Superior temporal gyrus (tissue), 1 donor: ENCODE measurements at regions not wholly inside any gene's neighbourhood (a gene's known extent, or its start where the extent isn't known, plus 50 kb on each side); places are given as distances from the start of the nearest gene placed in this dataset.

Experiments
- DNase-seq: peaks from one replicate; pipeline ENCODE4 v3.0.0-alpha.2; 2016; ENCODE audit errors: extremely low spot score

- DNase-seq: no peak
Observed at GRCh38 chr1:101706366-101706765, 290.4 kb downstream of the OLFM3 start.

DNA sequence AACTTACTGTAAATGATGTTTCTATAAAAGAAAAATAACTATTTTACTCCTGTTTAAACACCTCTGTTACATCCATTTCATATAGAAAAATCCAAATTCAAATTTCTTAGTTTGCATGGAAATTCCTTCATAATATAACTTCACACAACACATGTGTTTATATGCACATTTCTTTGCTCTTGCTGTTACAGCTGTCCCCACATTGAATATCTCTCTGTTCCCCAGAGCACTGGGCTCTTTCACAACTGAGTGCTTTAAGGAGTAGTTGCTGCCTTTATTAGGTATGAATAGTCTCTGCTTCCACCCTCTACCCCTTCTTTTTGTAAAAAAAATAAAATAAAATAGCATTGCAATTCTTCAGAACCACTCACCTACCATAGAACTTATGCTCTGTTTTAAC, 287.0 kb downstream of the OLFM3 start:
- DNase-seq: no peak

GRCh38 chr1:101713760-101714159, 283.0 kb downstream of the OLFM3 start:
- no peak for DNase-seq

- no peak for DNase-seq
Observed at GRCh38 chr1:101723415-101723814, 273.3 kb downstream of the OLFM3 start.

- no peak for DNase-seq
Observed at GRCh38 chr1:101728029-101728428, 268.7 kb downstream of the OLFM3 start.

DNA sequence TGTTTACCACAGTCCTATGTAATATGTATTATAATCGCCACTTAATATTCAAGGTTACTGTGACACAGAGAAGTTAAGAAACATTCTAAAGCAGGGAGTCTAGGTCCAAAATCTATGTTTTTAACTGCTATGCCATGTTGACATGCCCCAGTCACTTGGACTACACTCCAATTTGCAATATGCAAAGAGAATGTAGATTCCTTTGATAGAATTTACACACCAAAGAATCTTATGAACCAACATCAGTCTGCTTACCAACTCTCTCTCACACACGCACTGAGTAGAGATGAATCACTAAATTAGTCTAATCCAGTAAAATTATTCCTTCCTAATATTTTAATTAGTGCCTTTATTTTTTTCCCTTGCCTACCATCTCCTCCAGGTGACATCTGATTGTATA, 266.2 kb downstream of the OLFM3 start:
- no peak for DNase-seq

DNA sequence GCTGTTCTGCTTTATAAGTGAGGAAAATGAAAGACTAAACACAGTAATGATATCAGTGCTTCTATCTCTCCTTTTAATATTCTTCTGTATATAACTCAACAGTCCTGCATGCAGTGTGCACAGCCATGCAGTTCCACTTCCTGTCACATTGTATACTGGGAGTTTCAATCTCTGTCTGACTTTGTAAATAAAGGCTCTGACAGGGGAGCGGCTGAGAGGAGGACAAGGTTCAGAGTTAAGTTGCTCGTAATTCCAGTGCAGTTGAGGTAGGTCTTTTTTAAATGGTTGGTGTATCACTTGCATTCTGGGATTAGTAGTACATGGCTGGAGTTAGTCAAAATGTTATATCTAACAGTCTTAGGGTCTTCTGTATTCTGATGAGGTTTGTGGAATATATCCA, 264.5 kb downstream of the OLFM3 start:
- DNase-seq: no peak

- no peak for DNase-seq
Observed at GRCh38 chr1:101733340-101733739, 263.4 kb downstream of the OLFM3 start.

- no peak for DNase-seq
Observed at GRCh38 chr1:101738475-101738874, 258.3 kb downstream of the OLFM3 start.

DNA sequence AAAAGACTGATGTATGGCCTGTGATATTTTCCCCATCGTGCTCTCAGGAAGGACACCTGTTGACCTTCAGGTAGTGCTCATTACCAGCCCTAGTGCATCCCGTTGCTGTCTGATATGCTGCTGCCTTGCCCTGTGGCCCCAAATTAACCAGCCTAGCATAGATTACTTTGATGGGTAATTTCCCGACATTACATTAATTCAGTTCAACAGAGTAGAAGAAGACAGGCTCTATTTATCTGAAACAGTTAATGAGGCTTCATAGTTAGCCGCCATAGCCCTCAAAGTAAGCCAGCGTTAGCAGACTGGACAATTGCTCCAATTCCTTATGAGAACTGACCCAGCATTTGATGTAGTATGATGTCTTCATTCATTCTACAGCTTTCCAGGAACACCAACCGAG, 257.6 kb downstream of the OLFM3 start:
- DNase-seq: no peak

DNA sequence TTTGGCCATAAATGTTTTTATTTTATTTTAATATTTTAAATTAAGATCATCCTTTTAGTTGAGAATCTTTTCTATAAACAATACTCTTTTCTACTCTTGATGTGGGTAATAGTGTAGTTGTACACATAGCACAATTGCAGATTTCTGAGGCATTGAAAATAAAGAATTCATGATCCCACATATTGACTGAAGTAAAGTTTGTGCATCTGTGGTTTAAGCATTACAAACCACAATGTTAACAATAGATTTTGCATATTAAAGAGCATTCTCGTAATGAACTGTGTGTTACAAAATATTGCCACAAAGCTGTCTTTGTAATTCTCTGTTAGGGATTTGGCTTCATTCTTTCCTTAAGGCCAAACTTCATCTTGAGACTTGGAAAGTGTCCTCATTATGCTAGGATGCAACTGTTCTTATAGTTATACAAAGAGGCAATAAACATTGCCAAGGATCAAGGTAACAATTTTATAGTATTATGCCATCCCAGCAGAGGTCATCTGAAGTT, 256.8 kb downstream of the OLFM3 start:
- no peak for DNase-seq

- no peak for DNase-seq
Observed at GRCh38 chr1:101741910-101742309, 254.8 kb downstream of the OLFM3 start.

DNA sequence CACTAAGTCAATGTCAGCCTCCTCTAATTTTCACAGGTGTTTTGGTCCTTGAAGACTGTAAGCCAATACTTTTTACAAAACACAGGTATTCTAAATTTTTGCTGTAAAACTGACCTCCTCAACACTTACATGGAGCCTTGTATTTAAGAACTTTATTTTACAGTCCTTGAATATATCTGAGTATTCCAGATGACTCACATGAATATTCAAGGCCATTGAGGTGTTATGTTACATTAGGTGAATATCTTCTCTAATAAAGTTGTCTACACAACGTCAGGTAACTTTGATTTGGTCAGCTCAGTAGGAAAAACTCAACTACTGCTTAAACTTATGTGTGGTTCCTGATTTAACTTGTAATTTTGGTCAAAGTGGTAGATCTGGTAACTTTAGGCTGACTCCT, 254.2 kb downstream of the OLFM3 start:
- DNase-seq: no peak

DNA sequence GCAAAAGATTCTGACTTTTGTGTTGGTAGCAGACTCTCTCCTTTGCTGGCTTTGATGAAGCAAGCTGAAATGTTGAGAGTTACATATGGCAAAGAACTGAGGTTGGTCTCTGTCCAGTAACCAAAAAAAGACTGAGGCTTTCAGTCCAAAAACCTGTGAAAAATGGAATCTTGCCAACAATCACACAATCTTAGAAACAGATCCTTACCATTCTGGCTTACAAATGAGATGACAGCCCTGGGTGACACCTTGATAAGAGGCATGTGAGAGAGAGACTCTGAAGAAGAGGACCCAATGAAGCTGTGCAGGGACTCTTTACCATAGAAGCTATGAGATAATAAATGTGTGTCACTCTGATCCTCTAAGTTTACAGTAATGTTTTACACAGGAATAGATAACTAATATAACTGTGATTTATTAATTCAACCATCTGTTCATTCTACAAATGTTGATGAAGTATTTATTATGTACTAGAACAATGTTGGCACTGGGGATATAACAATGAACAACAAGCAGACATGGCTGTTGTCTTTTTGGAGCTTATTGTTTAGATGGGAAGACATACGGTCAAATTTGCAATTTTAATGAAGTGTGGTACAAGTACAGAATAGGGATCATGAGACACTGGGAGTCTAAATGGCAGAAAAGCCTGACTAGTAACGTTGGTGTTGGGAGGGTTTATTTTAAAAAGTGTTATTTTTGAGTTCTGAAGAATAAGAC, 251.0 kb downstream of the OLFM3 start:
- DNase-seq: peak; percentile 53

- no peak for DNase-seq
Observed at GRCh38 chr1:101748077-101748476, 248.6 kb downstream of the OLFM3 start.
